ENCODE measurements at regions not wholly inside any gene's neighbourhood (a gene's known extent, or its start where the extent isn't known, plus 50 kb on each side); places are given as distances from the start of the nearest gene placed in this dataset.

- peaks cover 10% of the 10 kb centered on the region for H3K27me3 Mint-ChIP-seq
Observed at GRCh38 chr15:39159833-39160232, 421.0 kb upstream of the THBS1 start.

GRCh38 chr15:39161096-39161495, 419.8 kb upstream of the THBS1 start:
- CTCF ChIA-PET, result no interaction called here
- H3K27ac ChIP-seq (ENCODE audit: low read depth in 1 of 2, low read length in 2 of 2), result no peak overlapping the region
- peaks cover 18% of the 10 kb centered on the region for H3K27me3 Mint-ChIP-seq

More at GRCh38 chr15:39159833-39160232, 421.0 kb upstream of the THBS1 start:
- DNase-seq (no peak), ATAC-seq (ENCODE audit: poor library complexity) (no peak)
- Histone ChIP-seq H3K4me3 (ENCODE audit: low read length) (no peak overlapping the region), H3K9me3 (ENCODE audit: control insufficient read depth in 1 of 2, insufficient read depth in 1 of 2, low read length in 2 of 2) (peaks cover 0 to 3% of the 10 kb centered on the region in 2 experiments), H3K27me3 (ENCODE audit: control insufficient read depth in 1 of 2, insufficient read depth in 2 of 2, low read length in 2 of 2) (no peaks in the 10 kb centered on the region), H3K27ac (ENCODE audit: low read depth in 1 of 2, low read length in 2 of 2) (no peak overlapping the region), H3K36me3 (ENCODE audit: insufficient read depth, low read length) (no peaks in the 10 kb centered on the region), H3K4me1 (ENCODE audit: insufficient read depth, low read length) (no peaks in the 10 kb centered on the region)
- intact Hi-C loops (cut with DNase I, micrococcal nuclease), result no loop called here
- POLR2A ChIA-PET, result no interaction called here
- H3K36me3 Mint-ChIP-seq (ENCODE audit: low read depth), result no peaks in the 10 kb centered on the region
- H3K9me3 Mint-ChIP-seq, result peaks cover 3% of the 10 kb centered on the region
- CTCF ChIA-PET, result no interaction called here
- H3K27ac Mint-ChIP-seq, result no peak overlapping the region
- no peaks in the 10 kb centered on the region for H3K4me1 Mint-ChIP-seq (ENCODE audit: low read depth)
- no peak overlapping the region for H3K4me3 Mint-ChIP-seq
- TF ChIP-seq CTCF (IDR thresholded peaks at IDR 0.05), result no peak

GRCh38 chr15:39165020-39165706, 415.7 kb upstream of the THBS1 start:
- POLR2A ChIA-PET, result no interaction called here
- no peaks in the 10 kb centered on the region for H3K36me3 Mint-ChIP-seq (ENCODE audit: low read depth)
- Histone ChIP-seq H3K4me1 (ENCODE audit: insufficient read depth, low read length) (no peaks in the 10 kb centered on the region), H3K9me3 (ENCODE audit: control insufficient read depth in 1 of 2, insufficient read depth in 1 of 2, low read length in 2 of 2) (peaks cover 0 to 3% of the 10 kb centered on the region in 2 experiments), H3K27ac (ENCODE audit: low read depth in 1 of 2, low read length in 2 of 2) (no peak overlapping the region), H3K36me3 (ENCODE audit: insufficient read depth, low read length) (no peaks in the 10 kb centered on the region), H3K4me3 (ENCODE audit: low read length) (no peak overlapping the region), H3K27me3 (ENCODE audit: control insufficient read depth in 1 of 2, insufficient read depth in 2 of 2, low read length in 2 of 2) (peaks cover 0 to 4% of the 10 kb centered on the region in 2 experiments)
- no peak overlapping the region for H3K27ac Mint-ChIP-seq
- ATAC-seq (ENCODE audit: poor library complexity) (no peak), DNase-seq (no peak)
- H3K27me3 Mint-ChIP-seq, result peaks cover 35% of the 10 kb centered on the region
- H3K9me3 Mint-ChIP-seq, result peaks cover 5% of the 10 kb centered on the region
- H3K4me3 Mint-ChIP-seq, result no peak overlapping the region
- no peaks in the 10 kb centered on the region for H3K4me1 Mint-ChIP-seq (ENCODE audit: low read depth)
- intact Hi-C loops (cut with DNase I, micrococcal nuclease), result no loop called here
- CTCF ChIA-PET, result no interaction called here
- TF ChIP-seq CTCF (IDR thresholded peaks at IDR 0.05), result no peak

More at GRCh38 chr15:39161096-39161495, 419.8 kb upstream of the THBS1 start:
- no peaks in the 10 kb centered on the region for H3K36me3 ChIP-seq (ENCODE audit: insufficient read depth, low read length)
- H3K9me3 Mint-ChIP-seq, result peaks cover 5% of the 10 kb centered on the region
- POLR2A ChIA-PET, result no interaction called here
- DNase-seq (no peak), ATAC-seq (ENCODE audit: poor library complexity) (no peak)
- H3K4me3 ChIP-seq (ENCODE audit: low read length), result no peak overlapping the region
- no peaks in the 10 kb centered on the region for H3K36me3 Mint-ChIP-seq (ENCODE audit: low read depth)
- H3K4me3 Mint-ChIP-seq, result no peak overlapping the region
- no peak for TF ChIP-seq CTCF (IDR thresholded peaks at IDR 0.05)
- no peak overlapping the region for H3K27ac Mint-ChIP-seq
- no peaks in the 10 kb centered on the region for H3K27me3 ChIP-seq (ENCODE audit: control insufficient read depth in 1 of 2, insufficient read depth in 2 of 2, low read length in 2 of 2)
- H3K4me1 ChIP-seq (ENCODE audit: insufficient read depth, low read length), result no peaks in the 10 kb centered on the region
- peaks cover 0 to 3% of the 10 kb centered on the region in 2 experiments for H3K9me3 ChIP-seq (ENCODE audit: control insufficient read depth in 1 of 2, insufficient read depth in 1 of 2, low read length in 2 of 2)
- intact Hi-C loops (cut with DNase I, micrococcal nuclease), result no loop called here
- H3K4me1 Mint-ChIP-seq (ENCODE audit: low read depth), result no peaks in the 10 kb centered on the region

All from CD4-positive, alpha-beta T cell (primary cell).